GM12864 (cell line): ENCODE measurements at regions not wholly inside any gene's neighbourhood (a gene's known extent, or its start where the extent isn't known, plus 50 kb on each side); places are given as distances from the start of the nearest gene placed in this dataset.

Experiments
- DNase-seq: peaks from one replicate; pipeline ENCODE4 v3.0.0-alpha.2; 2011; ENCODE audit warnings: low read depth
- H3K4me3 ChIP-seq: 2 replicates; pipeline ENCODE4 v1.5.1; 2011; ENCODE audit warnings: mild to moderate bottlenecking, low read depth, low read length, control low read depth
- CTCF ChIP-seq: IDR thresholded peaks from 2 replicates; pipeline ENCODE4 v1.5.1; 2011; ENCODE audit warnings: low read depth, mild to moderate bottlenecking, moderate library complexity, low read length, control low read depth, inconsistent platforms; ENCODE audit errors: missing control alignments

DNA sequence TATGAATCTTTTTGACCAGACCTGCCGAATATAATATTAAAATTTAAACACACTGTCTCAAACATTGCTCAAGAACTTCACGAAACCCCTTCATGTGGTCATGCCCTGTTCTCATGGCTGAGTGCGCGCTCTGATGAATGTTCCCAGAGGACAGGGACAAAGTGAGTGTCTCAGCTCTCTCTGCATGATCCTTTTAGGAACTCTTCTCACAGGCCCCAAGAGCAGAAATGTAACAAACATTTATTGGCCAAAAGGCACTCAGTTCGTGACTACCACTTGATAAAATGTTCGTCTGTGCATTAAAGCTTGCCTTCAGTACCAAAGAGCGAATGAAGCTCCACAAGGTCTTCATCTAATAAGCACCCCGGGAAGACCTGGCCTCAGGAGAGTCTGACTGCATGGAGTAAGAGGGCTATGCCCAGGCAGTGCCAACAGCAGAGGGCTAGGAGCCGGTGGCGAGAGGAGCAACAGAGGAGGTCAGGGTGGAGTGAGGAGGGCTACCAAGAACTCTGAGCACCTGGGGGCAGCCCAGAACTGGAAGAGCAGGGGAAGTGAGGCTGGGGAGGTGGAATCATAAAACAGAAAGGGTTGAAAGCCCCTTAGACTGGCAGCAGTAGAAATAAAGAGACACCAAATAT, 171.1 kb downstream of the RHOU start:
- no peak for TF ChIP-seq CTCF
- no peak overlapping the region for H3K4me3 ChIP-seq
- no peak for DNase-seq

GRCh38 chr1:228911225-228912210, 176.2 kb downstream of the RHOU start:
- TF ChIP-seq CTCF, result no peak
- H3K4me3 ChIP-seq, result no peak overlapping the region
- no peak for DNase-seq

DNA sequence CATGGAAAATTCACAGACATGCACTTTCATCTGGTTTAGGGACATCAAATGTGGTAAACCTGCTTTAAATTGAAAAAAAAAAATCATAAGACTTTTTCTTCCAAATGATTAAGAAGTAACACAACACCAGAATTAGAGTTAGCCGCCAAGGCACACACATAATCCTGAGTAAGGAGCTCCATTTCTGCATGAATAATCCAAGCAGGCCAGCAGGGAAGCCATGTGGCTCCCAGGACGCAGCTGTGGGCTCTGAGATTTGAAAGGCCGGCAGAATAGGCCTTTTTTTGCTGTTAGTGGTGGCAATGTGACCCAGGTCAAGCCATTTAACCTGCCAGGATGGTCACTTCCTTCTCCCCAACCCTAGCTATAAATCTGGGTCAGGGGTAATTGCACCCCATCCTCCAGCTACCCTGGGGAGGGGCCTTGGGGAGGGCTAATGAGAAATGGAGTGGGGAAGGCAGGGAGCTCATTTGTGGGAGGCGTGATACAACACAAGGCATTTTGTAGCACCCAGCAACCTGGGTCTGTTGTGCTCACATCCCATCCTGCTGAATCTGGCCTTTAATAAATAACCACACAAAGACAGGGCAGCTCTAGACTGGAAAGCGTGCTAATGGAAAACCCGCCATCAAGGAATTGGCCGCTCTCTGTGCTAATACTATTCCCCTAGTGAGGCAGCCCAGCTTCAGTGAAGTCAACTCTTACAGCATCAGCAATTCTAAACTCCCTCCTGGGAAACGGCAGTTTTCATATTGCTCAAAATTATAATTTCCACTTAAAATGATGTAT, 178.5 kb downstream of the RHOU start:
- no peak for TF ChIP-seq CTCF
- DNase-seq, result no peak
- H3K4me3 ChIP-seq, result no peak overlapping the region

- no peak overlapping the region for H3K4me3 ChIP-seq
- no peak for DNase-seq
- no peak for TF ChIP-seq CTCF
Observed at GRCh38 chr1:228914700-228915099, 179.4 kb downstream of the RHOU start.

DNA sequence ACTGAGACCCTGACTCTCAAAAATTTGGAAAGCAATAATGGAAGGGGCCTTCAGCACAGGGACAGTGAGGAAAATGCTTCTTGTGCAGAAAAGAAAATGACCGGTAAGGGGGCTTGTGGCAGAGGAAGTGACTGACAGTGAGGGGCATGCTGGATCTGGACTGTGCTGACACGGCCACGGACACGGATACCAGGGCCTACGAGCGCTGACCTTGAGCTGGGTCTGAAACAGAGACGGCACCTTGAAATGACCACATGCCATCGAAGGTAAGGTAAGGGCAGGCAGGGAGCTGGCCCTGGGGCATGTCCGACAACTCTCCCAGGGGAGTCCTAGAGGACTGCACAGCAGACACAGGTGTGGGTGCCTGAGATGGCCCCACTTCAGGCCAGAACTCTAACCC, 182.1 kb downstream of the RHOU start:
- DNase-seq, result no peak
- no peak for TF ChIP-seq CTCF
- H3K4me3 ChIP-seq, result no peak overlapping the region

DNA sequence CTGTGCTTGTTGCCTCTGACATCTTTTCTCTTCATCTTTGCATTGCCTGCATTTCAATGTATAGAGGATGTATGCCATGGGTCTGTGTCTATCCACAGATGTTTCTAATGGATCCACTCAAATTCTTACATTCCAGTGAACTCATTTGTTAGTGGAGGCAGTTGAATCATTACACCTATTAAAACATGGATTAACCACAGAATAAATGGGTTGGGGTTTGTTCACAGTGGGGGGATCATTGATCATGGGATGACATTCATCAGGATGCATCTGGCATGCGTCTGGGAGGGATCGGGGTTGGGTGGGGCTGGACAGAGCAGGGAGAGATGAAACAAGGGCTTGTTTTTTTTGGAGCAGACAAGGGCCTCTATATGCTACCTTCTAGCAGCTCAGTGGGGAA, 182.5 kb downstream of the RHOU start:
- no peak overlapping the region for H3K4me3 ChIP-seq
- no peak for DNase-seq
- TF ChIP-seq CTCF, result no peak
